OCI-LY7 (cell line): ENCODE measurements at regions not wholly inside any gene's neighbourhood (a gene's known extent, or its start where the extent isn't known, plus 50 kb on each side); places are given as distances from the start of the nearest gene placed in this dataset.

Experiments used
- BruUV-seq: library from RNA; stranded (reverse); fragments of 400-500 nt; replicated peaks from 2 replicates; lab custom pipeline; 2021; lab: Mats Ljungman, UMichigan
- CTCF ChIA-PET: fragments of 300-600 bp; sonication (Branson Sonifier 250); formaldehyde crosslinking; loops from one replicate; lab custom pipeline; 2022; ENCODE audit warnings: antibody characterized with exemption; ENCODE audit not compliant: unreplicated experiment; lab: Charles Lee
- POLR2A ChIA-PET: fragments of 300-600 bp; sonication (Branson Sonifier 250); formaldehyde crosslinking; loops from one replicate; lab custom pipeline; 2022; ENCODE audit warnings: antibody characterized with exemption; lab: Charles Lee
- DNase-seq: peaks from one replicate; pipeline ENCODE4 v3.0.0-alpha.2; 2015; ENCODE audit warnings: low spot score
- H2AFZ ChIP-seq: fragments of 200-600 bp; sonication (generic), shearing (Covaris generic); 2 replicates; pipeline ENCODE4 v1.6.1; 2014; ENCODE audit warnings: mild to moderate bottlenecking, antibody characterized with exemption, low read length, moderate library complexity
- H3K27ac ChIP-seq: fragments of 200-600 bp; sonication (generic); 2 replicates; pipeline ENCODE4 v1.5.1; 2014; ENCODE audit warnings: mixed run types, low read depth, mild to moderate bottlenecking, moderate library complexity, low read length, inconsistent platforms; ENCODE audit not compliant: poor library complexity, severe bottlenecking
- H3K36me3 ChIP-seq: fragments of 200-600 bp; sonication (generic); 2 replicates; pipeline ENCODE4 v1.6.1; 2014; ENCODE audit warnings: mild to moderate bottlenecking, antibody characterized with exemption, low read length, moderate library complexity, mixed read lengths; ENCODE audit not compliant: insufficient read depth
- H3K4me1 ChIP-seq: fragments of 200-600 bp; sonication (generic); 2 replicates; pipeline ENCODE4 v1.5.1; 2014; ENCODE audit warnings: mild to moderate bottlenecking, low read length; ENCODE audit not compliant: insufficient read depth, poor library complexity, severe bottlenecking
- H3K4me2 ChIP-seq: fragments of 200-600 bp; sonication (generic); 2 replicates; pipeline ENCODE4 v1.6.1; 2014; ENCODE audit warnings: mild to moderate bottlenecking, low read length
- H3K4me3 ChIP-seq: fragments of 200-600 bp; sonication (generic); 2 replicates; pipeline ENCODE4 v1.5.1; 2014; ENCODE audit warnings: mild to moderate bottlenecking, low read depth, low read length; ENCODE audit not compliant: poor library complexity, severe bottlenecking
- H3K79me2 ChIP-seq: fragments of 200-600 bp; sonication (generic); 2 replicates; pipeline ENCODE4 v1.6.1; 2016; ENCODE audit warnings: low read depth, mild to moderate bottlenecking, low read length, moderate library complexity, mixed read lengths; ENCODE audit not compliant: insufficient read depth
- H3K9me2 ChIP-seq: fragments of 200-600 bp; sonication (generic); 2 replicates; pipeline ENCODE4 v1.6.1; 2016; ENCODE audit warnings: mild to moderate bottlenecking, low read length, mixed read lengths; ENCODE audit not compliant: insufficient read depth
- H3K9me3 ChIP-seq: fragments of 200-600 bp; sonication (generic); 2 replicates; pipeline ENCODE4 v1.6.1; 2014; ENCODE audit warnings: mild to moderate bottlenecking, mixed run types, low read length, mixed read lengths
- H4K20me1 ChIP-seq: fragments of 200-600 bp; sonication (generic); 2 replicates; pipeline ENCODE4 v1.6.1; 2014; ENCODE audit warnings: mild to moderate bottlenecking, antibody characterized with exemption, low read length, moderate library complexity, mixed read lengths; ENCODE audit not compliant: insufficient read depth
- CTCF ChIP-seq: fragments of 200-600 bp; sonication (generic); conservative IDR thresholded peaks from 2 replicates; pipeline ENCODE4 v1.5.1; 2014; ENCODE audit warnings: mild to moderate bottlenecking, antibody characterized with exemption, low read length, moderate library complexity, mixed read lengths
- EZH2phosphoT487 ChIP-seq: fragments of 200-600 bp; sonication (generic); IDR thresholded peaks from 2 replicates; pipeline ENCODE4 v1.6.1; 2018; ENCODE audit warnings: low read depth, borderline replicate concordance, mild to moderate bottlenecking, mixed run types, antibody characterized with exemption, low read length, moderate library complexity, mixed read lengths
- intact Hi-C: fragments of 100-400 bp; cut with micrococcal nuclease; formaldehyde crosslinking; loops from one replicate; pipeline ENCODE4 v1.10.0; 2022; ENCODE audit not compliant: unreplicated experiment

- no peaks in the 10 kb centered on the region for H3K4me1 ChIP-seq
- H3K27ac ChIP-seq = no peak overlapping the region
- H3K36me3 ChIP-seq = no peaks in the 10 kb centered on the region
- H2AFZ ChIP-seq = no peak overlapping the region
- no peak overlapping the region for H3K4me2 ChIP-seq
- H4K20me1 ChIP-seq = no peaks in the 10 kb centered on the region
- DNase-seq = no peak
- no TSS peak for BruUV-seq
- no peaks in the 10 kb centered on the region for H3K9me3 ChIP-seq
- H3K9me2 ChIP-seq = no peaks in the 10 kb centered on the region
- TF ChIP-seq CTCF (no peak), EZH2phosphoT487 (no peak)
- H3K79me2 ChIP-seq = no peaks in the 10 kb centered on the region
- ChIA-PET POLR2A (interaction anchor here (0.6 kb wide), 1 partner anchor 207 kb away, joined by 4 read pairs; no protein-coding TSS in a partner anchor), CTCF (no interaction called here)
- no peak overlapping the region for H3K4me3 ChIP-seq
- intact Hi-C loops = no loop called here
Measured at GRCh38 chr9:86586144-86586494, 231.9 kb upstream of the TUT7 start.

DNA sequence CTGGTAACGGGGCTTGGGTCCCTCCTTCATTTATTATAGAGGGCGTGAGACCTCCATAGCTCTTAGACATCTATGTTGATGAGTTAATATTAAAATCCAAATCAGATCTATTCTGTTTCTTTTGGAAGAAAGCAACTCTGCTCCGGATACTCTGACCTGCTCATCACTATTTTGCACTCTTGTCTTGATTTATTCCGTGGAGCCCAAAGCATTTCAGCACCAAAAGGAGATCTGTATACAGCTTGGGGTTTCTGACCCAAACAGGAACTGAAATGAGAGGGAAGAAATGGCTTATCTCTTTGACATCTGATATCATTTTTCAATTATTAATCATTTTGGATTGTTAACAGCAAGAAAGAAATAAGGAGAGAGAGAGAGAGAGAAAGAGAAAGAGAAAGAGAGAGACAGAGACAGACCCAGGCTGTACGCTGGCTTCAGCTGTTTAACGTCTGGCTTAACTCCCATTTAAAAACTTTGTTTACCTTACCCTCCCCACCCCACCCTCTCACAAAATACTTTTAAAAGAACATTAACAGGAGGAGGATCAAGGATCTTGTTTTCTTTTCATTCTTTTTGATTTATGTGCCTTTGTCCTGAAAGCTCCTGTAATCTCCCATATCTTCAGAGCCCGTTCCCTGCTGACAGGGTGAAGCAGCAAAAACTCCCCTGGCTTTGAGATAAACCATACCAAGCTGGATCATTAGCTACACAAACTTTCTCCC is 231.4 kb upstream of the TUT7 start:
- POLR2A ChIA-PET = interaction anchor here (0.6 kb wide), 1 partner anchor 207 kb away, joined by 4 read pairs; no protein-coding TSS in a partner anchor
- BruUV-seq = no TSS peak
- no peak overlapping the region for H3K27ac ChIP-seq
- H3K4me3 ChIP-seq = no peak overlapping the region
- no peak overlapping the region for H2AFZ ChIP-seq
- CTCF ChIA-PET = no interaction called here
- no peak overlapping the region for H3K4me2 ChIP-seq
- no peaks in the 10 kb centered on the region for H4K20me1 ChIP-seq
- intact Hi-C loops = no loop called here
- no peaks in the 10 kb centered on the region for H3K9me3 ChIP-seq
- H3K79me2 ChIP-seq = no peaks in the 10 kb centered on the region
- DNase-seq = no peak
- no peaks in the 10 kb centered on the region for H3K4me1 ChIP-seq
- TF ChIP-seq CTCF = no peak
- TF ChIP-seq EZH2phosphoT487 = no peak
- no peaks in the 10 kb centered on the region for H3K9me2 ChIP-seq
- H3K36me3 ChIP-seq = no peaks in the 10 kb centered on the region

DNA sequence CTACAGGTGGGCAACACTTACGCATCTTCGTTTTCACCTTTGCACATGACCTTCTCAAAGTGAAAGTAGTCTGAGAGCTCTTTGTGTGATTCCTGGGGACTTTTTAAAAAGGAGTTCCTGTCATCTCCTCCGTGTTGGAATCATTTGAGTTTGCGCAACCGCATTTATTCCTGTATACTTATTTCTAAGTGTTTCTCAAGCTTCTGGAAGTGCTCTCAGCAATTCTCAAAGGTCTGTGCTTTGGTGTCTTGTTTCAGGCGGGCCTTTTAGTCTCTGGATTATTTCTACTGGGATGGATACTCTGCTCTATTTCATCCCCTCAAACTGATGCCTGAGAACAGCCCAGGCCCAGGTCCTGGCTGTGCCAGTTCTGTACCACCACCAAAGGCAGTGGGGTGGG is 226.5 kb upstream of the TUT7 start:
- no peaks in the 10 kb centered on the region for H4K20me1 ChIP-seq
- peaks cover 7% of the 10 kb centered on the region for H3K4me1 ChIP-seq
- DNase-seq = no peak
- H3K79me2 ChIP-seq = no peaks in the 10 kb centered on the region
- intact Hi-C loops = no loop called here
- H2AFZ ChIP-seq = no peak overlapping the region
- no peaks in the 10 kb centered on the region for H3K9me2 ChIP-seq
- ChIA-PET CTCF (no interaction called here), POLR2A (no interaction called here)
- H3K4me2 ChIP-seq = no peak overlapping the region
- TF ChIP-seq EZH2phosphoT487 (no peak), CTCF (no peak)
- H3K27ac ChIP-seq = no peak overlapping the region
- BruUV-seq = no TSS peak
- H3K9me3 ChIP-seq = no peaks in the 10 kb centered on the region
- H3K36me3 ChIP-seq = no peaks in the 10 kb centered on the region
- no peak overlapping the region for H3K4me3 ChIP-seq
